OCI-M1 (cell line): ENCODE measurements at regions not wholly inside any gene's neighbourhood (a gene's known extent, or its start where the extent isn't known, plus 50 kb on each side); places are given as distances from the start of the nearest gene placed in this dataset.
"Not testable (repeated sequence)": the region's sequence is repeated elsewhere in the genome, so short reads cannot be mapped to it uniquely, and the experiment has no call there.

ENCODE experiments used
- DNase-seq: peaks from one replicate; lab custom pipeline; 2025; lab: John Stamatoyannopoulos, UW

GRCh38 chr5:101206534-101206933, 303.5 kb upstream of the ST8SIA4 start:
- DNase-seq = no peak

GRCh38 chr5:101205065-101205464, 302.0 kb upstream of the ST8SIA4 start:
- DNase-seq = not testable (repeated sequence)

GRCh38 chr5:101180365-101180764, 277.3 kb upstream of the ST8SIA4 start:
- not testable (repeated sequence) for DNase-seq

- no peak for DNase-seq
Measured at GRCh38 chr5:101176605-101177004, 273.5 kb upstream of the ST8SIA4 start.

- DNase-seq = no peak
Measured at GRCh38 chr5:101174981-101175380, 271.9 kb upstream of the ST8SIA4 start.

GRCh38 chr5:101163088-101163487, 260.0 kb upstream of the ST8SIA4 start:
- no peak for DNase-seq

GRCh38 chr5:101160002-101160401, 256.9 kb upstream of the ST8SIA4 start:
- no peak for DNase-seq

GRCh38 chr5:101159006-101159405, 255.9 kb upstream of the ST8SIA4 start:
- no peak for DNase-seq

GRCh38 chr5:101153526-101153925, 250.4 kb upstream of the ST8SIA4 start:
- no peak for DNase-seq

- no peak for DNase-seq
Measured at GRCh38 chr5:101143526-101143925, 240.4 kb upstream of the ST8SIA4 start.

- DNase-seq = no peak
Measured at GRCh38 chr5:101142102-101142501, 239.0 kb upstream of the ST8SIA4 start.

GRCh38 chr5:101136454-101136853, 233.4 kb upstream of the ST8SIA4 start:
- no peak for DNase-seq

GRCh38 chr5:101123363-101123762, 220.3 kb upstream of the ST8SIA4 start:
- no peak for DNase-seq

GRCh38 chr5:101112645-101113044, 209.6 kb upstream of the ST8SIA4 start:
- DNase-seq = no peak

- peak; percentile 22 for DNase-seq
Measured at GRCh38 chr5:101103874-101104273, 200.8 kb upstream of the ST8SIA4 start.

GRCh38 chr5:101102506-101102905, 199.4 kb upstream of the ST8SIA4 start:
- no peak for DNase-seq

GRCh38 chr5:101091902-101092301, 188.8 kb upstream of the ST8SIA4 start:
- DNase-seq = no peak

- peak; percentile 88 for DNase-seq
Measured at GRCh38 chr5:101084353-101084752, 181.3 kb upstream of the ST8SIA4 start.

GRCh38 chr5:101080462-101081240, 177.6 kb upstream of the ST8SIA4 start:
- no peak for DNase-seq

- no peak for DNase-seq
Measured at GRCh38 chr5:101068298-101068697, 165.2 kb upstream of the ST8SIA4 start.

- DNase-seq = no peak
Measured at GRCh38 chr5:101067429-101067828, 164.3 kb upstream of the ST8SIA4 start.

- DNase-seq = no peak
Measured at GRCh38 chr5:101062902-101063301, 159.8 kb upstream of the ST8SIA4 start.

GRCh38 chr5:101047181-101047580, 144.1 kb upstream of the ST8SIA4 start:
- DNase-seq = no peak

- DNase-seq = peak; percentile 47
Measured at GRCh38 chr5:101045689-101046088, 142.6 kb upstream of the ST8SIA4 start.
